ENCODE measurements at regions not wholly inside any gene's neighbourhood (a gene's known extent, or its start where the extent isn't known, plus 50 kb on each side); places are given as distances from the start of the nearest gene placed in this dataset.

- TF ChIP-seq CTCF (conservative IDR thresholded peaks at IDR 0.05; ENCODE audit: low read depth in 2 of 2) (no peak), POLR2AphosphoS5 (IDR thresholded peaks at IDR 0.05; ENCODE audit: low read depth) (no peak)
Observed at GRCh38 chr12:22991250-22991844, 366.4 kb downstream of the ETNK1 start (continued).

GRCh38 chr12:22993609-22994315 lies 368.8 kb downstream of the ETNK1 start:
- Histone ChIP-seq H3K9me2 (ENCODE audit: insufficient read depth) (no peaks in the 10 kb centered on the region), H2AFZ (0 out of 2 replicates have a peak overlapping the region, but pooled peaks have one; percentile 5), H3K36me3 (ENCODE audit: insufficient read depth) (no peaks in the 10 kb centered on the region), H3K4me1 (ENCODE audit: insufficient read depth) (peaks cover 33% of the 10 kb centered on the region), H4K20me1 (replicated peaks; ENCODE audit: insufficient read depth) (no peaks in the 10 kb centered on the region), H3K4me3 (no peak overlapping the region), H3K27me3 (ENCODE audit: insufficient read depth) (no peaks in the 10 kb centered on the region), H3K27ac (ENCODE audit: low read depth) (no peak overlapping the region), H3F3A (replicated peaks; ENCODE audit: low read depth) (no peaks in the 10 kb centered on the region), H3K79me2 (replicated peaks; ENCODE audit: insufficient read depth) (no peaks in the 10 kb centered on the region), H3K4me2 (peak overlapping the region; percentile 63; the same call in 1 of the 2 replicates)
- ATAC-seq, result no peak
- peaks cover 7% of the 10 kb centered on the region for H3K9me3 Mint-ChIP-seq
- no peak overlapping the region for H3K4me3 Mint-ChIP-seq
- H3K27me3 Mint-ChIP-seq (ENCODE audit: insufficient read depth, low read depth, poor library complexity), result peaks cover 7% of the 10 kb centered on the region
- peaks cover 33% of the 10 kb centered on the region; the same call in 2 of the 3 replicates for H3K4me1 Mint-ChIP-seq
- peak; percentile 24 for DNase-seq (ENCODE audit: low spot score)
- H3K27ac Mint-ChIP-seq, result no peak overlapping the region
- peaks cover 3% of the 10 kb centered on the region; the same call in 2 of the 3 replicates for H3K36me3 Mint-ChIP-seq (ENCODE audit: low read depth)
- TF ChIP-seq JUNB (IDR thresholded peaks at IDR 0.05; ENCODE audit: unreplicated experiment), result no peak
- no peak for TF ChIP-seq CREB1 (CRISPR knock-in tag; IDR thresholded peaks at IDR 0.05; ENCODE audit: low read depth)
- TF ChIP-seq EZH2 (IDR thresholded peaks at IDR 0.05; ENCODE audit: low read depth, unreplicated experiment), result no peak
- TF ChIP-seq ZNF114 (CRISPR knock-in tag; IDR thresholded peaks at IDR 0.05), result no peak
- TF ChIP-seq STAT1 (IDR thresholded peaks at IDR 0.05; ENCODE audit: unreplicated experiment), result no peak
- no peak for TF ChIP-seq EZH2phosphoT487 (IDR thresholded peaks at IDR 0.05; ENCODE audit: unreplicated experiment)
- no peak for TF ChIP-seq POLR2AphosphoS5 (IDR thresholded peaks at IDR 0.05; ENCODE audit: low read depth)
- TF ChIP-seq ETS1 (IDR thresholded peaks at IDR 0.05), result no peak
- TF ChIP-seq CTCF (conservative IDR thresholded peaks at IDR 0.05; ENCODE audit: low read depth in 2 of 2), result no peak
- TF ChIP-seq ZNF331 (CRISPR knock-in tag; IDR thresholded peaks at IDR 0.05; ENCODE audit: low read depth), result no peak
- TF ChIP-seq NANOG (IDR thresholded peaks at IDR 0.05; ENCODE audit: borderline replicate concordance), result no peak
- no peak for TF ChIP-seq ZNF462 (CRISPR knock-in tag; IDR thresholded peaks at IDR 0.05)

Measured in GM23338 (cell line).